GM23338 (cell line): ENCODE measurements at regions not wholly inside any gene's neighbourhood (a gene's known extent, or its start where the extent isn't known, plus 50 kb on each side); places are given as distances from the start of the nearest gene placed in this dataset.

Experiments used
- ATAC-seq: fragments of 200-7000 bp; cut with Tn5 transposase; 3 replicates; pipeline ENCODE4 v1.9.1; 2020
- DNase-seq: peaks from one replicate; pipeline ENCODE4 v3.0.0-alpha.2; 2015; ENCODE audit warnings: low spot score
- H2AFZ ChIP-seq: fragments of 200-600 bp; sonication (generic); 2 replicates; pipeline ENCODE4 v1.8.0; 2016; ENCODE audit warnings: antibody characterized with exemption, mild to moderate bottlenecking, moderate library complexity
- H3F3A ChIP-seq: fragments of 200-600 bp; sonication (generic); replicated peaks from 2 replicates; pipeline ENCODE4 v1.8.0; 2017; ENCODE audit warnings: antibody characterized with exemption, mixed run types, low read depth
- H3K27ac ChIP-seq: fragments of 200-600 bp; sonication (generic); 2 replicates; pipeline ENCODE4 v1.6.1; 2016; ENCODE audit warnings: low read depth
- H3K27me3 ChIP-seq: fragments of 200-600 bp; sonication (generic); 2 replicates; pipeline ENCODE4 v1.8.0; 2016; ENCODE audit warnings: mild to moderate bottlenecking, mixed run types, moderate library complexity; ENCODE audit not compliant: insufficient read depth
- H3K36me3 ChIP-seq: fragments of 200-600 bp; sonication (generic); 2 replicates; pipeline ENCODE4 v1.8.0; 2016; ENCODE audit warnings: mild to moderate bottlenecking; ENCODE audit not compliant: insufficient read depth
- H3K4me1 ChIP-seq: fragments of 200-600 bp; sonication (generic); 2 replicates; pipeline ENCODE4 v1.8.0; 2016; ENCODE audit warnings: mild to moderate bottlenecking, moderate library complexity; ENCODE audit not compliant: insufficient read depth
- H3K4me2 ChIP-seq: fragments of 200-600 bp; sonication (generic); 2 replicates; pipeline ENCODE4 v1.7.1; 2017; ENCODE audit warnings: mixed run types
- H3K4me3 ChIP-seq: fragments of 200-600 bp; sonication (generic); 2 replicates; pipeline ENCODE4 v1.6.1; 2016; ENCODE audit warnings: mixed run types
- H3K79me2 ChIP-seq: fragments of 200-600 bp; sonication (generic); replicated peaks from 2 replicates; pipeline ENCODE4 v1.8.0; 2017; ENCODE audit warnings: mild to moderate bottlenecking; ENCODE audit not compliant: insufficient read depth
- H3K9me2 ChIP-seq: fragments of 200-600 bp; sonication (generic); 2 replicates; pipeline ENCODE4 v1.8.0; 2017; ENCODE audit not compliant: insufficient read depth
- H4K20me1 ChIP-seq: fragments of 200-600 bp; sonication (generic); replicated peaks from 2 replicates; pipeline ENCODE4 v1.8.0; 2017; ENCODE audit warnings: mild to moderate bottlenecking; ENCODE audit not compliant: insufficient read depth
- H3K27ac Mint-ChIP-seq: 2 replicates; pipeline ENCODE4 v1.8.0; 2020; ENCODE audit warnings: inconsistent platforms, mild to moderate bottlenecking, moderate library complexity, mixed read lengths
- H3K27me3 Mint-ChIP-seq: 3 replicates; pipeline ENCODE4 v1.8.0; 2022; ENCODE audit warnings: low read depth, mild to moderate bottlenecking, moderate library complexity, mixed read lengths, inconsistent platforms; ENCODE audit not compliant: insufficient read depth, poor library complexity
- H3K36me3 Mint-ChIP-seq: 3 replicates; pipeline ENCODE4 v1.8.0; 2021; ENCODE audit warnings: low read depth, mild to moderate bottlenecking, inconsistent platforms, moderate library complexity, mixed read lengths
- H3K4me1 Mint-ChIP-seq: 3 replicates; pipeline ENCODE4 v1.8.0; 2020; ENCODE audit warnings: mild to moderate bottlenecking, inconsistent platforms, mixed read lengths
- H3K4me3 Mint-ChIP-seq: 3 replicates; pipeline ENCODE4 v1.8.0; 2021; ENCODE audit warnings: moderate library complexity, mild to moderate bottlenecking, inconsistent platforms, mixed read lengths
- H3K9me3 Mint-ChIP-seq: 3 replicates; pipeline ENCODE4 v1.8.0; 2020; ENCODE audit warnings: moderate library complexity, mild to moderate bottlenecking, inconsistent platforms, mixed read lengths
- CREB1 ChIP-seq: fragments of 250-450 bp; sonication (Bioruptor Pico); IDR thresholded peaks from 2 replicates; pipeline ENCODE4 v1.5.0; 2020; ENCODE audit warnings: low read depth, mild to moderate bottlenecking, moderate library complexity
- EZH2 ChIP-seq: fragments of 200-600 bp; sonication (generic); IDR thresholded peaks from one replicate; pipeline ENCODE4 v1.8.0; 2017; ENCODE audit warnings: antibody characterized with exemption, mild to moderate bottlenecking, low read depth; ENCODE audit not compliant: unreplicated experiment
- EZH2phosphoT487 ChIP-seq: fragments of 200-600 bp; sonication (generic); IDR thresholded peaks from one replicate; pipeline ENCODE4 v1.8.1; 2018; ENCODE audit warnings: antibody characterized with exemption; ENCODE audit not compliant: unreplicated experiment
- JUNB ChIP-seq: IDR thresholded peaks from one replicate; pipeline ENCODE4 v1.6.1; 2016; ENCODE audit warnings: antibody characterized with exemption; ENCODE audit not compliant: unreplicated experiment
- NANOG ChIP-seq: IDR thresholded peaks from 2 replicates; pipeline ENCODE4 v1.6.1; 2016; ENCODE audit warnings: antibody characterized with exemption, borderline replicate concordance
- POLR2AphosphoS5 ChIP-seq: IDR thresholded peaks from 2 replicates; pipeline ENCODE4 v1.6.1; 2016; ENCODE audit warnings: antibody characterized with exemption, low read depth
- STAT1 ChIP-seq: IDR thresholded peaks from one replicate; pipeline ENCODE4 v1.6.1; 2016; ENCODE audit warnings: antibody characterized with exemption; ENCODE audit not compliant: unreplicated experiment
- ZNF114 ChIP-seq: fragments of 250-450 bp; sonication (Bioruptor Pico); IDR thresholded peaks from 2 replicates; pipeline ENCODE4 v1.5.0; 2020; ENCODE audit warnings: mild to moderate bottlenecking, moderate library complexity
- ZNF331 ChIP-seq: fragments of 250-450 bp; sonication (Bioruptor Pico); IDR thresholded peaks from 2 replicates; pipeline ENCODE4 v1.5.0; 2020; ENCODE audit warnings: low read depth, mild to moderate bottlenecking, moderate library complexity
- TF ChIP-seq, protein P1 (sequence below): fragments of 250-450 bp; sonication (Bioruptor Pico); IDR thresholded peaks from 2 replicates; pipeline ENCODE4 v1.5.0; 2020; ENCODE audit warnings: mild to moderate bottlenecking, moderate library complexity
- TF ChIP-seq, protein P2 (sequence below): IDR thresholded peaks from 2 replicates; pipeline ENCODE4 v1.6.1; 2016; ENCODE audit warnings: antibody characterized with exemption
- TF ChIP-seq, protein P3 (sequence below), 2 experiments: fragments of 200-600 bp in 1 of 2; sonication (generic) in 1 of 2; conservative IDR thresholded peaks; 2 replicates each; pipeline versions ENCODE4 v1.5.1 to v1.6.1; 2016 to 2017; ENCODE audit warnings: antibody characterized with exemption in 2 of 2, low read depth in 2 of 2, mild to moderate bottlenecking in 2 of 2, moderate library complexity in 1 of 2
- TF ChIP-seq, protein P4 (sequence below): IDR thresholded peaks from one replicate; pipeline ENCODE4 v1.6.1; 2018; ENCODE audit warnings: antibody characterized with exemption; ENCODE audit not compliant: unreplicated experiment

DNA sequence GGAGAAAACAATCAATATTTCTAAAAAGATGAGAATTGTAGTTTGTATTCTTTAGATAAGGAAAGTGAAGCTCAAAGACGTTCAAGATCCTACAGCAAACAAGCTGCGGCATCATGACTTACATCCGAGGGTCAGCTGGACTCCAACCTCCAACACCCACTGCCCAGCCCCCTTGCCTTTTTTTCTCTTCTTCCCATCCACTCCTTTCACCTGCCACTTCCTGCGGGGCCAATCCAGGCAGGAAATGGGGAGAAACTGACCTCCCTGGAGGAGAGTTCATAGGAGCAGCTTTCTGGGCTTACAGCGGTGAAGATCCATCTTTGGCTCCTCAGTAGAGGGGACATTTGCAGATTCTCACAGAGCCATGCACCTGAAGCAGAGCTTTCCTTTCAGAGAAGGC, 361.5 kb downstream of the PTPRU start:
- H3K9me3 Mint-ChIP-seq, result peaks cover 24% of the 10 kb centered on the region
- Histone ChIP-seq H3K4me2 (no peak overlapping the region), H4K20me1 (no peaks in the 10 kb centered on the region), H3K4me1 (no peaks in the 10 kb centered on the region), H3K4me3 (no peak overlapping the region), H3K36me3 (no peaks in the 10 kb centered on the region), H3K27me3 (no peaks in the 10 kb centered on the region), H3K79me2 (no peaks in the 10 kb centered on the region), H3K27ac (no peak overlapping the region), H3K9me2 (no peaks in the 10 kb centered on the region), H3F3A (no peaks in the 10 kb centered on the region), H2AFZ (no peak overlapping the region)
- no peak for TF ChIP-seq STAT1
- TF ChIP-seq, protein P1, sequence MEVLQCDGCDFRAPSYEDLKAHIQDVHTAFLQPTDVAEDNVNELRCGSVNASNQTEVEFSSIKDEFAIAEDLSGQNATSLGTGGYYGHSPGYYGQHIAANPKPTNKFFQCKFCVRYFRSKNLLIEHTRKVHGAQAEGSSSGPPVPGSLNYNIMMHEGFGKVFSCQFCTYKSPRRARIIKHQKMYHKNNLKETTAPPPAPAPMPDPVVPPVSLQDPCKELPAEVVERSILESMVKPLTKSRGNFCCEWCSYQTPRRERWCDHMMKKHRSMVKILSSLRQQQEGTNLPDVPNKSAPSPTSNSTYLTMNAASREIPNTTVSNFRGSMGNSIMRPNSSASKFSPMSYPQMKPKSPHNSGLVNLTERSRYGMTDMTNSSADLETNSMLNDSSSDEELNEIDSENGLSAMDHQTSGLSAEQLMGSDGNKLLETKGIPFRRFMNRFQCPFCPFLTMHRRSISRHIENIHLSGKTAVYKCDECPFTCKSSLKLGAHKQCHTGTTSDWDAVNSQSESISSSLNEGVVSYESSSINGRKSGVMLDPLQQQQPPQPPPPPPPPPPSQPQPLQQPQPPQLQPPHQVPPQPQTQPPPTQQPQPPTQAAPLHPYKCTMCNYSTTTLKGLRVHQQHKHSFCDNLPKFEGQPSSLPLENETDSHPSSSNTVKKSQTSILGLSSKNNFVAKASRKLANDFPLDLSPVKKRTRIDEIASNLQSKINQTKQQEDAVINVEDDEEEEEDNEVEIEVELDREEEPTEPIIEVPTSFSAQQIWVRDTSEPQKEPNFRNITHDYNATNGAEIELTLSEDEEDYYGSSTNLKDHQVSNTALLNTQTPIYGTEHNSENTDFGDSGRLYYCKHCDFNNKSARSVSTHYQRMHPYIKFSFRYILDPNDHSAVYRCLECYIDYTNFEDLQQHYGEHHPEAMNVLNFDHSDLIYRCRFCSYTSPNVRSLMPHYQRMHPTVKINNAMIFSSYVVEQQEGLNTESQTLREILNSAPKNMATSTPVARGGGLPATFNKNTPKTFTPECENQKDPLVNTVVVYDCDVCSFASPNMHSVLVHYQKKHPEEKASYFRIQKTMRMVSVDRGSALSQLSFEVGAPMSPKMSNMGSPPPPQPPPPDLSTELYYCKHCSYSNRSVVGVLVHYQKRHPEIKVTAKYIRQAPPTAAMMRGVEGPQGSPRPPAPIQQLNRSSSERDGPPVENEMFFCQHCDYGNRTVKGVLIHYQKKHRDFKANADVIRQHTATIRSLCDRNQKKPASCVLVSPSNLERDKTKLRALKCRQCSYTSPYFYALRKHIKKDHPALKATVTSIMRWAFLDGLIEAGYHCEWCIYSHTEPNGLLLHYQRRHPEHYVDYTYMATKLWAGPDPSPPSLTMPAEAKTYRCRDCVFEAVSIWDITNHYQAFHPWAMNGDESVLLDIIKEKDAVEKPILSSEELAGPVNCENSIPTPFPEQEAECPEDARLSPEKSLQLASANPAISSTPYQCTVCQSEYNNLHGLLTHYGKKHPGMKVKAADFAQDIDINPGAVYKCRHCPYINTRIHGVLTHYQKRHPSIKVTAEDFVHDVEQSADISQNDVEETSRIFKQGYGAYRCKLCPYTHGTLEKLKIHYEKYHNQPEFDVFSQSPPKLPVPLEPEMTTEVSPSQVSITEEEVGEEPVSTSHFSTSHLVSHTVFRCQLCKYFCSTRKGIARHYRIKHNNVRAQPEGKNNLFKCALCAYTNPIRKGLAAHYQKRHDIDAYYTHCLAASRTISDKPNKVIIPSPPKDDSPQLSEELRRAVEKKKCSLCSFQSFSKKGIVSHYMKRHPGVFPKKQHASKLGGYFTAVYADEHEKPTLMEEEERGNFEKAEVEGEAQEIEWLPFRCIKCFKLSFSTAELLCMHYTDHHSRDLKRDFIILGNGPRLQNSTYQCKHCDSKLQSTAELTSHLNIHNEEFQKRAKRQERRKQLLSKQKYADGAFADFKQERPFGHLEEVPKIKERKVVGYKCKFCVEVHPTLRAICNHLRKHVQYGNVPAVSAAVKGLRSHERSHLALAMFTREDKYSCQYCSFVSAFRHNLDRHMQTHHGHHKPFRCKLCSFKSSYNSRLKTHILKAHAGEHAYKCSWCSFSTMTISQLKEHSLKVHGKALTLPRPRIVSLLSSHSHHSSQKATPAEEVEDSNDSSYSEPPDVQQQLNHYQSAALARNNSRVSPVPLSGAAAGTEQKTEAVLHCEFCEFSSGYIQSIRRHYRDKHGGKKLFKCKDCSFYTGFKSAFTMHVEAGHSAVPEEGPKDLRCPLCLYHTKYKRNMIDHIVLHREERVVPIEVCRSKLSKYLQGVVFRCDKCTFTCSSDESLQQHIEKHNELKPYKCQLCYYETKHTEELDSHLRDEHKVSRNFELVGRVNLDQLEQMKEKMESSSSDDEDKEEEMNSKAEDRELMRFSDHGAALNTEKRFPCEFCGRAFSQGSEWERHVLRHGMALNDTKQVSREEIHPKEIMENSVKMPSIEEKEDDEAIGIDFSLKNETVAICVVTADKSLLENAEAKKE (CRISPR knock-in tag), result no peak
- TF ChIP-seq ZNF331 (CRISPR knock-in tag), result no peak
- no peak for TF ChIP-seq JUNB
- no peak for TF ChIP-seq EZH2phosphoT487
- TF ChIP-seq ZNF114, result no peak
- TF ChIP-seq EZH2, result no peak
- TF ChIP-seq, protein P2, sequence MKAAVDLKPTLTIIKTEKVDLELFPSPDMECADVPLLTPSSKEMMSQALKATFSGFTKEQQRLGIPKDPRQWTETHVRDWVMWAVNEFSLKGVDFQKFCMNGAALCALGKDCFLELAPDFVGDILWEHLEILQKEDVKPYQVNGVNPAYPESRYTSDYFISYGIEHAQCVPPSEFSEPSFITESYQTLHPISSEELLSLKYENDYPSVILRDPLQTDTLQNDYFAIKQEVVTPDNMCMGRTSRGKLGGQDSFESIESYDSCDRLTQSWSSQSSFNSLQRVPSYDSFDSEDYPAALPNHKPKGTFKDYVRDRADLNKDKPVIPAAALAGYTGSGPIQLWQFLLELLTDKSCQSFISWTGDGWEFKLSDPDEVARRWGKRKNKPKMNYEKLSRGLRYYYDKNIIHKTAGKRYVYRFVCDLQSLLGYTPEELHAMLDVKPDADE, result no peak
- TF ChIP-seq, protein P3, sequence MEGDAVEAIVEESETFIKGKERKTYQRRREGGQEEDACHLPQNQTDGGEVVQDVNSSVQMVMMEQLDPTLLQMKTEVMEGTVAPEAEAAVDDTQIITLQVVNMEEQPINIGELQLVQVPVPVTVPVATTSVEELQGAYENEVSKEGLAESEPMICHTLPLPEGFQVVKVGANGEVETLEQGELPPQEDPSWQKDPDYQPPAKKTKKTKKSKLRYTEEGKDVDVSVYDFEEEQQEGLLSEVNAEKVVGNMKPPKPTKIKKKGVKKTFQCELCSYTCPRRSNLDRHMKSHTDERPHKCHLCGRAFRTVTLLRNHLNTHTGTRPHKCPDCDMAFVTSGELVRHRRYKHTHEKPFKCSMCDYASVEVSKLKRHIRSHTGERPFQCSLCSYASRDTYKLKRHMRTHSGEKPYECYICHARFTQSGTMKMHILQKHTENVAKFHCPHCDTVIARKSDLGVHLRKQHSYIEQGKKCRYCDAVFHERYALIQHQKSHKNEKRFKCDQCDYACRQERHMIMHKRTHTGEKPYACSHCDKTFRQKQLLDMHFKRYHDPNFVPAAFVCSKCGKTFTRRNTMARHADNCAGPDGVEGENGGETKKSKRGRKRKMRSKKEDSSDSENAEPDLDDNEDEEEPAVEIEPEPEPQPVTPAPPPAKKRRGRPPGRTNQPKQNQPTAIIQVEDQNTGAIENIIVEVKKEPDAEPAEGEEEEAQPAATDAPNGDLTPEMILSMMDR (conservative IDR thresholded peaks at IDR 0.05; ENCODE audit: low read depth in 2 of 2), result no peak
- TF ChIP-seq, protein P4, sequence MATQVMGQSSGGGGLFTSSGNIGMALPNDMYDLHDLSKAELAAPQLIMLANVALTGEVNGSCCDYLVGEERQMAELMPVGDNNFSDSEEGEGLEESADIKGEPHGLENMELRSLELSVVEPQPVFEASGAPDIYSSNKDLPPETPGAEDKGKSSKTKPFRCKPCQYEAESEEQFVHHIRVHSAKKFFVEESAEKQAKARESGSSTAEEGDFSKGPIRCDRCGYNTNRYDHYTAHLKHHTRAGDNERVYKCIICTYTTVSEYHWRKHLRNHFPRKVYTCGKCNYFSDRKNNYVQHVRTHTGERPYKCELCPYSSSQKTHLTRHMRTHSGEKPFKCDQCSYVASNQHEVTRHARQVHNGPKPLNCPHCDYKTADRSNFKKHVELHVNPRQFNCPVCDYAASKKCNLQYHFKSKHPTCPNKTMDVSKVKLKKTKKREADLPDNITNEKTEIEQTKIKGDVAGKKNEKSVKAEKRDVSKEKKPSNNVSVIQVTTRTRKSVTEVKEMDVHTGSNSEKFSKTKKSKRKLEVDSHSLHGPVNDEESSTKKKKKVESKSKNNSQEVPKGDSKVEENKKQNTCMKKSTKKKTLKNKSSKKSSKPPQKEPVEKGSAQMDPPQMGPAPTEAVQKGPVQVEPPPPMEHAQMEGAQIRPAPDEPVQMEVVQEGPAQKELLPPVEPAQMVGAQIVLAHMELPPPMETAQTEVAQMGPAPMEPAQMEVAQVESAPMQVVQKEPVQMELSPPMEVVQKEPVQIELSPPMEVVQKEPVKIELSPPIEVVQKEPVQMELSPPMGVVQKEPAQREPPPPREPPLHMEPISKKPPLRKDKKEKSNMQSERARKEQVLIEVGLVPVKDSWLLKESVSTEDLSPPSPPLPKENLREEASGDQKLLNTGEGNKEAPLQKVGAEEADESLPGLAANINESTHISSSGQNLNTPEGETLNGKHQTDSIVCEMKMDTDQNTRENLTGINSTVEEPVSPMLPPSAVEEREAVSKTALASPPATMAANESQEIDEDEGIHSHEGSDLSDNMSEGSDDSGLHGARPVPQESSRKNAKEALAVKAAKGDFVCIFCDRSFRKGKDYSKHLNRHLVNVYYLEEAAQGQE, result no peak
- TF ChIP-seq CREB1, result no peak
- TF ChIP-seq POLR2AphosphoS5, result no peak
- TF ChIP-seq NANOG, result no peak
- no peak overlapping the region for H3K27ac Mint-ChIP-seq
- no peak overlapping the region for H3K4me3 Mint-ChIP-seq
- ATAC-seq (no peak), DNase-seq (no peak)
- peaks cover 3% of the 10 kb centered on the region for H3K27me3 Mint-ChIP-seq
- no peaks in the 10 kb centered on the region for H3K4me1 Mint-ChIP-seq
- H3K36me3 Mint-ChIP-seq, result peaks cover 3% of the 10 kb centered on the region; the same call in 1 of the 3 replicates
